IPS-20b (cell line): ENCODE measurements at regions not wholly inside any gene's neighbourhood (a gene's known extent, or its start where the extent isn't known, plus 50 kb on each side); places are given as distances from the start of the nearest gene placed in this dataset.
"Not testable (repeated sequence)": the region's sequence is repeated elsewhere in the genome, so short reads cannot be mapped to it uniquely, and the experiment has no call there.

Experiments used
- H3K27ac ChIP-seq: one replicate; pipeline ENCODE4 v1.5.1; 2013; ENCODE audit warnings: low read length
- H3K27me3 ChIP-seq: 2 replicates; pipeline ENCODE4 v1.6.1; 2013; ENCODE audit warnings: mild to moderate bottlenecking, low read length, inconsistent platforms; ENCODE audit not compliant: insufficient read depth
- H3K36me3 ChIP-seq: 2 replicates; pipeline ENCODE4 v1.6.1; 2013; ENCODE audit warnings: low read depth, mild to moderate bottlenecking, inconsistent platforms, low read length, moderate library complexity; ENCODE audit not compliant: insufficient read depth
- H3K4me1 ChIP-seq: 2 replicates; pipeline ENCODE4 v1.6.1; 2013; ENCODE audit warnings: mild to moderate bottlenecking, control low read depth, inconsistent platforms, low read length, moderate library complexity; ENCODE audit not compliant: insufficient read depth
- H3K4me3 ChIP-seq: 2 replicates; pipeline ENCODE4 v1.5.1; 2013; ENCODE audit warnings: mild to moderate bottlenecking, low read length, inconsistent platforms
- H3K9ac ChIP-seq: 2 replicates; pipeline ENCODE4 v1.6.1; 2013; ENCODE audit warnings: low read depth, mild to moderate bottlenecking, inconsistent platforms, low read length, moderate library complexity
- H3K9me3 ChIP-seq: 2 replicates; pipeline ENCODE4 v1.6.1; 2013; ENCODE audit warnings: mild to moderate bottlenecking, low read depth, low read length, inconsistent platforms; ENCODE audit not compliant: insufficient read depth

- no peak overlapping the region for H3K27ac ChIP-seq
- no peaks in the 10 kb centered on the region for H3K9me3 ChIP-seq
- H3K4me3 ChIP-seq: no peak overlapping the region
- H3K4me1 ChIP-seq: peaks cover 9% of the 10 kb centered on the region; the same call in 1 of the 2 replicates
- H3K9ac ChIP-seq: no peak overlapping the region
- no peaks in the 10 kb centered on the region for H3K36me3 ChIP-seq
- no peaks in the 10 kb centered on the region for H3K27me3 ChIP-seq
These were observed 121.0 kb downstream of the FEM1C start for GRCh38 chr5:115423541-115423940.

GRCh38 chr5:115423051-115423450, 121.5 kb downstream of the FEM1C start:
- Histone ChIP-seq H3K9me3 (no peaks in the 10 kb centered on the region), H3K9ac (no peak overlapping the region), H3K36me3 (no peaks in the 10 kb centered on the region), H3K4me1 (peaks cover 9% of the 10 kb centered on the region; the same call in 1 of the 2 replicates), H3K4me3 (no peak overlapping the region), H3K27ac (no peak overlapping the region), H3K27me3 (no peaks in the 10 kb centered on the region)

- not testable (repeated sequence) for H3K4me1 ChIP-seq, H3K27me3 ChIP-seq, H3K9me3 ChIP-seq, H3K36me3 ChIP-seq, H3K4me3 ChIP-seq, H3K27ac ChIP-seq, H3K9ac ChIP-seq
These were observed 123.8 kb downstream of the FEM1C start for GRCh38 chr5:115420812-115421211.

- H3K4me3 ChIP-seq: no peak overlapping the region
- H3K9ac ChIP-seq: no peak overlapping the region
- no peak overlapping the region for H3K27ac ChIP-seq
These were observed 123.6 kb upstream of the CCDC112 start for GRCh38 chr5:115419846-115420585.

GRCh38 chr5:115418788-115419187, 122.3 kb upstream of the CCDC112 start:
- Histone ChIP-seq H3K4me3 (no peak overlapping the region), H3K27me3 (no peaks in the 10 kb centered on the region), H3K4me1 (peaks cover 5% of the 10 kb centered on the region; the same call in 1 of the 2 replicates), H3K36me3 (no peaks in the 10 kb centered on the region), H3K27ac (no peak overlapping the region), H3K9me3 (no peaks in the 10 kb centered on the region), H3K9ac (no peak overlapping the region)

More at GRCh38 chr5:115419846-115420585, 123.6 kb upstream of the CCDC112 start:
- Histone ChIP-seq H3K9me3 (no peaks in the 10 kb centered on the region), H3K4me1 (peaks cover 2% of the 10 kb centered on the region; the same call in 1 of the 2 replicates), H3K36me3 (no peaks in the 10 kb centered on the region), H3K27me3 (no peaks in the 10 kb centered on the region)

- H3K27ac ChIP-seq: no peak overlapping the region
- peaks cover 5% of the 10 kb centered on the region; the same call in 1 of the 2 replicates for H3K4me1 ChIP-seq
- H3K9me3 ChIP-seq: no peaks in the 10 kb centered on the region
- H3K9ac ChIP-seq: no peak overlapping the region
- no peaks in the 10 kb centered on the region for H3K27me3 ChIP-seq
- no peak overlapping the region for H3K4me3 ChIP-seq
- H3K36me3 ChIP-seq: no peaks in the 10 kb centered on the region
These were observed 120.6 kb upstream of the CCDC112 start for GRCh38 chr5:115417076-115417475.

- H3K9ac ChIP-seq: no peak overlapping the region
- H3K4me3 ChIP-seq: no peak overlapping the region
- H3K27ac ChIP-seq: no peak overlapping the region
- H3K36me3 ChIP-seq: no peaks in the 10 kb centered on the region
- no peaks in the 10 kb centered on the region for H3K9me3 ChIP-seq
- no peaks in the 10 kb centered on the region for H3K27me3 ChIP-seq
- peaks cover 5% of the 10 kb centered on the region; the same call in 1 of the 2 replicates for H3K4me1 ChIP-seq
These were observed 118.7 kb upstream of the CCDC112 start for GRCh38 chr5:115415143-115415491.

GRCh38 chr5:115414406-115415142, 118.1 kb upstream of the CCDC112 start:
- no peaks in the 10 kb centered on the region for H3K36me3 ChIP-seq
- H3K4me1 ChIP-seq: peaks cover 3% of the 10 kb centered on the region; the same call in 1 of the 2 replicates
- no peak overlapping the region for H3K9ac ChIP-seq
- no peak overlapping the region for H3K4me3 ChIP-seq
- no peaks in the 10 kb centered on the region for H3K27me3 ChIP-seq
- H3K9me3 ChIP-seq: no peaks in the 10 kb centered on the region
- no peak overlapping the region for H3K27ac ChIP-seq

- Histone ChIP-seq H3K9me3 (no peaks in the 10 kb centered on the region), H3K27me3 (no peaks in the 10 kb centered on the region), H3K4me1 (0 out of 2 replicates have a peak, but pooled peaks cover 3% of the 10 kb centered on the region), H3K4me3 (no peak overlapping the region), H3K36me3 (no peaks in the 10 kb centered on the region), H3K9ac (no peak overlapping the region), H3K27ac (no peak overlapping the region)
These were observed 117.2 kb upstream of the CCDC112 start for GRCh38 chr5:115413651-115414050.

GRCh38 chr5:115409094-115409493, 112.6 kb upstream of the CCDC112 start:
- Histone ChIP-seq H3K36me3 (no peaks in the 10 kb centered on the region), H3K4me1 (no peaks in the 10 kb centered on the region), H3K9ac (no peak overlapping the region), H3K9me3 (no peaks in the 10 kb centered on the region), H3K27ac (no peak overlapping the region), H3K27me3 (no peaks in the 10 kb centered on the region), H3K4me3 (no peak overlapping the region)

GRCh38 chr5:115402822-115403577, 106.5 kb upstream of the CCDC112 start:
- Histone ChIP-seq H3K4me1 (no peaks in the 10 kb centered on the region), H3K4me3 (no peak overlapping the region), H3K27me3 (no peaks in the 10 kb centered on the region), H3K36me3 (no peaks in the 10 kb centered on the region), H3K27ac (no peak overlapping the region), H3K9me3 (no peaks in the 10 kb centered on the region), H3K9ac (no peak overlapping the region)
